ENCODE measurements at regions not wholly inside any gene's neighbourhood (a gene's known extent, or its start where the extent isn't known, plus 50 kb on each side); places are given as distances from the start of the nearest gene placed in this dataset.

DNA sequence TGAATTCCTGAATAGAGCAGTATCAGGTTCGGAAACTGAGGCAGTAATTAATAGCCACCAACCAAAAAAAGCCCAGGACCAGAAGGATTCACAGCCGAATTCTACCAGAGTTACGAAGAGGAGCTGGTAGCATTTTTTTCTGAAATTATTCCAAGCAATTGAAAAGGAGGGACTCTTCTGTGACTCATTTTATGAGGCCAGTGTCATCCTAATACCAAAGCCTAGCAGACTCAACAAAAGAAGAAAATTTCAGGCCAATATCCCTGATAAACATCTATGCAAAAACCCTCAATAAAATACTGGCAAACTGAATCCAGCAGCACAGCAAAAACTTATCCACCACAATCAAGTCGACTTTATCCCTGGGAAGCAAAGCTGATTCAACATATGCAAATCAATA is 202.3 kb upstream of the SLC16A7 start:
- TF ChIP-seq, protein P1, sequence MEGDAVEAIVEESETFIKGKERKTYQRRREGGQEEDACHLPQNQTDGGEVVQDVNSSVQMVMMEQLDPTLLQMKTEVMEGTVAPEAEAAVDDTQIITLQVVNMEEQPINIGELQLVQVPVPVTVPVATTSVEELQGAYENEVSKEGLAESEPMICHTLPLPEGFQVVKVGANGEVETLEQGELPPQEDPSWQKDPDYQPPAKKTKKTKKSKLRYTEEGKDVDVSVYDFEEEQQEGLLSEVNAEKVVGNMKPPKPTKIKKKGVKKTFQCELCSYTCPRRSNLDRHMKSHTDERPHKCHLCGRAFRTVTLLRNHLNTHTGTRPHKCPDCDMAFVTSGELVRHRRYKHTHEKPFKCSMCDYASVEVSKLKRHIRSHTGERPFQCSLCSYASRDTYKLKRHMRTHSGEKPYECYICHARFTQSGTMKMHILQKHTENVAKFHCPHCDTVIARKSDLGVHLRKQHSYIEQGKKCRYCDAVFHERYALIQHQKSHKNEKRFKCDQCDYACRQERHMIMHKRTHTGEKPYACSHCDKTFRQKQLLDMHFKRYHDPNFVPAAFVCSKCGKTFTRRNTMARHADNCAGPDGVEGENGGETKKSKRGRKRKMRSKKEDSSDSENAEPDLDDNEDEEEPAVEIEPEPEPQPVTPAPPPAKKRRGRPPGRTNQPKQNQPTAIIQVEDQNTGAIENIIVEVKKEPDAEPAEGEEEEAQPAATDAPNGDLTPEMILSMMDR (conservative IDR thresholded peaks at IDR 0.05; ENCODE audit: low read length): no peak
- TF ChIP-seq EZH2phosphoT487 (IDR thresholded peaks at IDR 0.05; ENCODE audit: borderline replicate concordance): no peak
